DOHH2 (cell line): ENCODE measurements at regions not wholly inside any gene's neighbourhood (a gene's known extent, or its start where the extent isn't known, plus 50 kb on each side); places are given as distances from the start of the nearest gene placed in this dataset.

Experiments
- H3F3A ChIP-seq: fragments of 200-600 bp; sonication (generic), shearing (Covaris generic); 2 replicates; pipeline ENCODE4 v1.6.0; 2016; ENCODE audit warnings: antibody characterized with exemption, mild to moderate bottlenecking; ENCODE audit not compliant: control insufficient read depth, insufficient read depth
- H3K27ac ChIP-seq: fragments of 200-600 bp; sonication (generic); 2 replicates; pipeline ENCODE4 v1.5.1; 2014; ENCODE audit warnings: low read depth, mild to moderate bottlenecking, low read length, moderate library complexity
- H3K27me3 ChIP-seq: fragments of 200-600 bp; sonication (generic); 2 replicates; pipeline ENCODE4 v1.6.1; 2014; ENCODE audit warnings: mild to moderate bottlenecking, low read length, mixed read lengths; ENCODE audit not compliant: control insufficient read depth
- H3K36me3 ChIP-seq: fragments of 200-600 bp; sonication (generic); 2 replicates; pipeline ENCODE4 v1.6.1; 2014; ENCODE audit warnings: mild to moderate bottlenecking, low read length, moderate library complexity, mixed read lengths; ENCODE audit not compliant: control insufficient read depth
- H3K4me1 ChIP-seq: fragments of 200-600 bp; sonication (generic); 2 replicates; pipeline ENCODE4 v1.6.1; 2014; ENCODE audit warnings: mild to moderate bottlenecking, low read length, mixed read lengths; ENCODE audit not compliant: control insufficient read depth
- H3K4me2 ChIP-seq: fragments of 200-600 bp; sonication (generic); 2 replicates; pipeline ENCODE4 v1.6.0; 2014; ENCODE audit warnings: mild to moderate bottlenecking, low read length, moderate library complexity
- H3K4me3 ChIP-seq: fragments of 200-600 bp; sonication (generic); 2 replicates; pipeline ENCODE4 v1.5.1; 2014; ENCODE audit warnings: mild to moderate bottlenecking, low read length, mixed read lengths
- H3K79me2 ChIP-seq: fragments of 200-600 bp; sonication (generic); 2 replicates; pipeline ENCODE4 v1.6.1; 2014; ENCODE audit warnings: mild to moderate bottlenecking, low read length, mixed read lengths; ENCODE audit not compliant: control insufficient read depth
- H3K9me2 ChIP-seq: fragments of 200-600 bp; sonication (generic); replicated peaks from 2 replicates; pipeline ENCODE4 v1.6.1; 2014; ENCODE audit warnings: mild to moderate bottlenecking, low read length, mixed read lengths; ENCODE audit not compliant: control insufficient read depth
- H3K9me3 ChIP-seq: fragments of 200-600 bp; sonication (generic); 2 replicates; pipeline ENCODE4 v1.6.1; 2014; ENCODE audit warnings: antibody characterized with exemption, low read length, mixed read lengths; ENCODE audit not compliant: control insufficient read depth, insufficient read depth
- H4K20me1 ChIP-seq: fragments of 200-600 bp; sonication (generic); 2 replicates; pipeline ENCODE4 v1.6.0; 2014; ENCODE audit warnings: low read depth, mild to moderate bottlenecking, antibody characterized with exemption, low read length, moderate library complexity; ENCODE audit not compliant: control insufficient read depth, insufficient read depth
- CTCF ChIP-seq: fragments of 200-600 bp; sonication (generic); IDR thresholded peaks from one replicate; pipeline ENCODE4 v1.5.1; 2014; ENCODE audit warnings: antibody characterized with exemption, mild to moderate bottlenecking, low read depth, low read length; ENCODE audit not compliant: poor library complexity, severe bottlenecking
- EZH2phosphoT487 ChIP-seq: fragments of 200-600 bp; sonication (generic); IDR thresholded peaks from 2 replicates; pipeline ENCODE4 v1.6.1; 2017; ENCODE audit warnings: borderline replicate concordance, mild to moderate bottlenecking, antibody characterized with exemption, low read length, moderate library complexity, mixed read lengths

- no peaks in the 10 kb centered on the region for H3K79me2 ChIP-seq
These were observed 269.1 kb upstream of the CFAP20DC start for GRCh38 chr3:59318881-59319280.

GRCh38 chr3:59317386-59317785 lies 267.6 kb upstream of the CFAP20DC start:
- H3K27me3 ChIP-seq, result no peaks in the 10 kb centered on the region
- H3K4me2 ChIP-seq, result no peak overlapping the region
- H4K20me1 ChIP-seq, result no peaks in the 10 kb centered on the region
- H3K36me3 ChIP-seq, result no peaks in the 10 kb centered on the region
- H3K9me3 ChIP-seq, result no peaks in the 10 kb centered on the region
- TF ChIP-seq EZH2phosphoT487 (no peak), CTCF (no peak)
- no peak overlapping the region for H3K4me3 ChIP-seq
- no peaks in the 10 kb centered on the region for H3F3A ChIP-seq
- H3K9me2 ChIP-seq, result no peaks in the 10 kb centered on the region
- no peaks in the 10 kb centered on the region for H3K79me2 ChIP-seq
- H3K27ac ChIP-seq, result no peak overlapping the region
- 0 out of 2 replicates have a peak, but pooled peaks cover 4% of the 10 kb centered on the region for H3K4me1 ChIP-seq

More at GRCh38 chr3:59318881-59319280, 269.1 kb upstream of the CFAP20DC start:
- H3K27ac ChIP-seq, result no peak overlapping the region
- no peaks in the 10 kb centered on the region for H3K9me2 ChIP-seq
- H3K4me3 ChIP-seq, result no peak overlapping the region
- H3K4me2 ChIP-seq, result no peak overlapping the region
- TF ChIP-seq CTCF (no peak), EZH2phosphoT487 (no peak)
- H3K27me3 ChIP-seq, result no peaks in the 10 kb centered on the region
- H4K20me1 ChIP-seq, result no peaks in the 10 kb centered on the region
- no peaks in the 10 kb centered on the region for H3K4me1 ChIP-seq
- H3K9me3 ChIP-seq, result no peaks in the 10 kb centered on the region
- no peaks in the 10 kb centered on the region for H3F3A ChIP-seq
- H3K36me3 ChIP-seq, result no peaks in the 10 kb centered on the region

GRCh38 chr3:59316688-59317275 lies 267.0 kb upstream of the CFAP20DC start:
- Histone ChIP-seq H3K9me2 (no peaks in the 10 kb centered on the region), H4K20me1 (no peaks in the 10 kb centered on the region), H3K79me2 (no peaks in the 10 kb centered on the region), H3K4me3 (no peak overlapping the region), H3K9me3 (no peaks in the 10 kb centered on the region), H3F3A (no peaks in the 10 kb centered on the region), H3K4me1 (0 out of 2 replicates have a peak, but pooled peaks cover 4% of the 10 kb centered on the region), H3K27me3 (no peaks in the 10 kb centered on the region), H3K36me3 (no peaks in the 10 kb centered on the region), H3K4me2 (no peak overlapping the region), H3K27ac (no peak overlapping the region)
- TF ChIP-seq CTCF (no peak), EZH2phosphoT487 (no peak)
